GM10248 (cell line): ENCODE measurements at regions not wholly inside any gene's neighbourhood (a gene's known extent, or its start where the extent isn't known, plus 50 kb on each side); places are given as distances from the start of the nearest gene placed in this dataset.

Experiments
- CTCF ChIA-PET: fragments of 300-600 bp; sonication (Branson Sonifier 250); formaldehyde crosslinking; extraction: SDS; loops from one replicate; lab custom pipeline; 2021; ENCODE audit warnings: antibody characterized with exemption; lab: Yijun Ruan, JAX
- POLR2A ChIA-PET: fragments of 350-650 bp; sonication (Branson Sonifier 250); formaldehyde crosslinking; extraction: SDS; loops from one replicate; lab custom pipeline; 2020; ENCODE audit warnings: antibody characterized with exemption; lab: Yijun Ruan, JAX
- DNase-seq: peaks from one replicate; pipeline ENCODE4 v3.0.0; 2012; ENCODE audit errors: extremely low spot score
- TF ChIP-seq, protein P1 (sequence below): IDR thresholded peaks from 2 replicates; pipeline ENCODE4 v1.5.1; 2012; ENCODE audit warnings: mild to moderate bottlenecking, low read depth; ENCODE audit errors: extremely low read depth, missing control alignments, control extremely low read depth

DNA sequence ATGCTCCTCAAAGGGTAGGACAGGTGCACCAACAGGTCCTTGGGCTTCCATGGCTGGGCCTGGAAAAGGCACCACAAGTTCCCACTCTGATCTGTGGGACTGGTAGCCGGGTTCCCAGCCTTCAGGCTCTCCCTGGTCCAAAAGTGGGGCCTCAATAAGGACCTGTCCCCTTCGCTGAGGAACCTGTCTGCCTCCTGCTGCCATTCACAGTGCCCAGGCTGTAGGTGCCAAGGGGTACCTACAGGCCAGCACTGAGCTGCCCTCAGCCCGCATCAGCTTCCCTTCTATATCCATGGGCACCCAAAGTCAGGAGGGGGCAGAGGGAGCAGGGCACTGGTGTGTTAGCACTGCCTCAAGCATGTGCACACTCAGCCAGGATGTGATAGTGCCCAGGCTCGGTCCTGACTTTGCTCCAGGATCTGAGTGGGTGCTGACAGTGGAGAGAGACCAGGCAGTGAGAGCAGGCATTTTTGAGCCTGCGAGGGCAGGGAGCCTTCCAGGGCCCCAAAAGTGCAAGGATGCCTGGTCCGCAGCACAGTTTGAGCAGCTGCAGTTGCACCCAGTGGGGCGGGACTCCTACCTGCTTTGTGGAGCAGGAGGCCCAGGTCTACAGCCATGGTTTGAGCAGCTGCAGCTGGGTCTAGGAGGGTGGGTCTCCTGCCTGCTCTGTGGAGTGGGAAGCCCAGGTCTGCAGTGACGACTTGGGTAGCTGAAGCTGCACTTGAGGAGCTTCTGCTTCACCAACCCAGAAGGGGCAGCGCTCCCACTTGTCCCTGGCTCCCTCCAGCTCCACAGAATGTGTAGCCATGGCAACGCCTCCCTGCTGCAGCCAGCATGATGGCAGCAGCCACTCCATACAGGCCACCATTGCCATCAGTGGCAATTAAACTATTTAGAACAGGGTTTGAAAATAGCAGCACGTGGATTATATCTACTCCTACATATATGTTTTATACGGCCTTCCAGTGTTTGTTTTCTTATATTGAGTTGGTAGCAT, 376.4 kb downstream of the KCTD8 start:
- ChIA-PET CTCF (interaction anchor here (0.9 to 1.0 kb wide), 2 partner anchors 10 to 16 kb away, joined by 3 to 4 read pairs; no protein-coding TSS in a partner anchor), POLR2A (no interaction called here)
- TF ChIP-seq, protein P1, sequence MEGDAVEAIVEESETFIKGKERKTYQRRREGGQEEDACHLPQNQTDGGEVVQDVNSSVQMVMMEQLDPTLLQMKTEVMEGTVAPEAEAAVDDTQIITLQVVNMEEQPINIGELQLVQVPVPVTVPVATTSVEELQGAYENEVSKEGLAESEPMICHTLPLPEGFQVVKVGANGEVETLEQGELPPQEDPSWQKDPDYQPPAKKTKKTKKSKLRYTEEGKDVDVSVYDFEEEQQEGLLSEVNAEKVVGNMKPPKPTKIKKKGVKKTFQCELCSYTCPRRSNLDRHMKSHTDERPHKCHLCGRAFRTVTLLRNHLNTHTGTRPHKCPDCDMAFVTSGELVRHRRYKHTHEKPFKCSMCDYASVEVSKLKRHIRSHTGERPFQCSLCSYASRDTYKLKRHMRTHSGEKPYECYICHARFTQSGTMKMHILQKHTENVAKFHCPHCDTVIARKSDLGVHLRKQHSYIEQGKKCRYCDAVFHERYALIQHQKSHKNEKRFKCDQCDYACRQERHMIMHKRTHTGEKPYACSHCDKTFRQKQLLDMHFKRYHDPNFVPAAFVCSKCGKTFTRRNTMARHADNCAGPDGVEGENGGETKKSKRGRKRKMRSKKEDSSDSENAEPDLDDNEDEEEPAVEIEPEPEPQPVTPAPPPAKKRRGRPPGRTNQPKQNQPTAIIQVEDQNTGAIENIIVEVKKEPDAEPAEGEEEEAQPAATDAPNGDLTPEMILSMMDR: no peak
- no peak for DNase-seq

DNA sequence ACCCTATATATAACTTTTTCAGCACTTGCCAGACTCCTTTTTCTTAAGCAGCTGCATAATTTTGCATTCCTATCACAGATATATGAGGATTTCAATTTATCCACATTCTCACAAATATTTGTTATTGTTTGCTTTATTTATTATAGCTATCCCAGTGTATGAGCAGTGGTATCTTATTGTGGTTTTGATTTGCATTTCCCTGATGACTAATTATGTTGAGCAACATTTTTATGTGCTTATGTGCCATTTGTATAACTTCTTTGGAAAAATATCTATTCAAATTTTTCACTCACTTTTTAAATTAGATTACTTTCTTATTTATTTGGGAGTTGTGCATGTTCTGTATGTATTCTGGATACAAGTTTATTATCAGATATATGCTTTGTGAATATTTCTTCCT, 361.9 kb downstream of the KCTD8 start:
- CTCF ChIA-PET: no interaction called here
- TF ChIP-seq, protein P1: no peak
- DNase-seq: no peak
- POLR2A ChIA-PET: no interaction called here

DNA sequence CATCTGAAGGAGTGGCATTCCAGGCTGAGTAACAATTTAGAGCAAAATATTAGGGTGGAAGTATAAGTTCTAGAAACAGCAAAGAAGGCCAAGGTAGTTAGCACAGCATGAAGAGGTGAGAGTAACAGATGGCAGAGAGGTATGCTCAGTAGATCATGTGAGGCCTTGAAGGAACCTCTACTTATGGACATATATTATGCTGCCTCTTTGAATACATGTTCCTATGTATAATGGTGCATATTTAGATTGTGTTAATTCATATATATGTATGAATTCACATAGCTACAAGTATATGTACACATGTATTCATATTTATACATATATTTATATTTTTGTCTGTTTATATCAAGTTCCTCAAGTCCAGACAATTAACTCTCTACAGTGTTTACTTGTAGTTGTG, 355.2 kb downstream of the KCTD8 start:
- CTCF ChIA-PET: no interaction called here
- no peak for DNase-seq
- TF ChIP-seq, protein P1: no peak
- POLR2A ChIA-PET: no interaction called here

DNA sequence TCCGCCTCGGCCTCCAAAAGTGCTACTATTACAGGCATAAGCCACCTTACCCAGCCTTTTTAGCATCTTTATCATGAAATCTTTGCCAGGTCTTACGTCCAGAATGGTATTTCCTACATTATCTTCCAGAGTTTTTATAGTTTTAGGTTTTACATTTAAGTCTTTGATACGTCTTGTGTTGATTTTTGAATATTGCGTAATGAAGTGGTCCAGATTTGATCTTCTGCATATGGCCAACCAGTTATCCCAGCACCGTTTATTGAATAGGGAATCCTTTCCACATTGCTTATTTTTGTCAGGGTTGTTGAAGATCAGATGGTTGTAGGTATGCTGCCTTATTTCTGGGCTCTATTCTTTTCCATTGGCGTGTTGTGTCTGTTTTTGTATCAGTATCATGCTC, 349.6 kb downstream of the KCTD8 start:
- CTCF ChIA-PET: no interaction called here
- POLR2A ChIA-PET: no interaction called here
- DNase-seq: no peak
- TF ChIP-seq, protein P1: no peak

DNA sequence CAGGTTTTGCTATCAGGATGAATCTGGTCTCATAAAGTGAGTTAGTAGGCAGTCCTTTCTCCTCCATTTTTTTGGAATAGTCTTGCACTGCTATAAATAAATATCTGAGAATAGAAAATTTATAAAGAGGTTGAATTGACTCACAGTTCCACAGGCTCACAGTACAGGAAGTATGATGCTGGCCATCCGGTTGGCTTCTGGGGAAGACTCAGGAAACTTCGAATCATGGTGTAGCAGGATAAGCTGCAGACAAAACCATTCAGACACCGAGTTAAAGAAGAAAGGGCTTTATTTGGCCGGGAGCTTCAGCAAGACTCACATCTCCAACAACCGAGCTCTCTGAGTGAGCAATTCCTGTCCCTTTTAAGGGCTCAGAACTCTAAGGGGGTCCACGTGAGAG, 348.2 kb downstream of the KCTD8 start:
- DNase-seq: no peak
- ChIA-PET CTCF (interaction anchor here (1.5 kb wide), 1 partner anchor 9 kb away, joined by 3 read pairs; no protein-coding TSS in a partner anchor), POLR2A (no interaction called here)
- TF ChIP-seq, protein P1: no peak

DNA sequence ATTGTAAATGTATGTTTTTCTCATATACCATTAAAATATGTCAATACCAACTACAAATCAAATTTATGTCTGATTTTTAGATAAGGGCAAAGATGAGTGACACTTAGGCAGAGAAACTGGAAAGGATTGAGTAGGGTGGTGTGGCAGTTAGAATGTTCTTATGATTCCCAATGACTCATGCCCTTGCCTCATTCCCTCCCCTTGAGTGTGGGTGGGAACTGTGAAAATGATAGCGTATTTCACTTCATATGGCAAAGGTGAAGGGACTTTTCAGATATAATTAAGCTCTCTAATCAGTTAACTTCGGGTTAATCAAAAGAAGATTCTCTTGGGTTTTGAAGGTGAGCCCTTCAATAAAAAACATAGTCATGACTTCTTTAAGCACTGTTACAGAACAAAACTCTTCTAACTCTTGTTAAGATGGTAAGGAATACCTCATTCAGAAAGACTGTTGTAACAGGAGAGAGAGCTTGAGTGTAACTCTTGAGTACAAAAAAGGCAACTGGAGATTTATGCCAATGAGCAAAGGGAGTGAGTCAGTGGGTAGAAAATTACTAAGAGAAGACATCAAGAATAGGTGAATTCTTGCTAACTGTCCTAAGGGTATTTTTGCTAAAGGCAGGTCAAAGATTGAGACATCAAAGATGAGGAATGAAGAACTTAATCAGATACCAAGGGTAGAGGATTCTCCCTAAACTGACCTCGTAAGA, 329.5 kb downstream of the KCTD8 start:
- no peak for DNase-seq
- ChIA-PET POLR2A (no interaction called here), CTCF (no interaction called here)
- TF ChIP-seq, protein P1: no peak
